ENCODE measurements at regions not wholly inside any gene's neighbourhood (a gene's known extent, or its start where the extent isn't known, plus 50 kb on each side); places are given as distances from the start of the nearest gene placed in this dataset.

DNA sequence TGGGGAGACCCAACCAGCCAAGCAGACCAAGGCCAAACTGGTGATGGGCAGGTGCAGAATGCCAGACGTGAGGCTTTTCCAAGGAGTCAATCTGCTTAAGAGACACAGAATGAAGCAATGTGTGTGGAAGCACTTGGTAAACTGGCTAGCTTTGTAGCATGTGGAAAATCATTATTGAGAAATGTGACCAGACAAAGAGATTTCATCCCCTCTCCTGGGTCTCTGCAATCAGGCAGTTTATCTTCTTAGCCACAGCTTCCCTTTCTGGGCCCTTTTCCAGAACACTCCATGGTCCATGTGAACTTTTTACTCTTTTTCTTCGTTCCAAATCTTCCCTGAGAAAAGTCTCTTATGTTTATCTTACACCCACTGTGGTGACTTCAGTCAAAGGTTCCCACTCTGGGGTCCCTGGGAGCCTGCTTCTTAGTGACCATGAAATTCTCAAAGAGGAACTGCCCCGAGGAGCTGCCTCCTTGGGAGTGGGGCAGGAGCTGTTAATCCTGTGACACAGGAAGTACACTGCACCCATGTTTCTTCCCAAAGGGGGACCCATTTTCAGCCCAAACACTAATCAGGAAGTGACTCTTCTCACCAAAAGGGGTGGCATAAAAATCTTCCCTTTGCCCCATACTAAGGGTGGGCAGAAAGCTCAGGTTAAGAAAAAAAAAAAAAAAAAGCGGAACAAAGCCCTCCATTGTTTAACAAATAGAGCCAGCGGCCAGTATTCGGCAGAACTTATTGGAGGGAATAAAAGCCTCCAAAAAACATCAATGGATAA, 346.2 kb upstream of the ASIC2 start:
- TF ChIP-seq, protein P1, sequence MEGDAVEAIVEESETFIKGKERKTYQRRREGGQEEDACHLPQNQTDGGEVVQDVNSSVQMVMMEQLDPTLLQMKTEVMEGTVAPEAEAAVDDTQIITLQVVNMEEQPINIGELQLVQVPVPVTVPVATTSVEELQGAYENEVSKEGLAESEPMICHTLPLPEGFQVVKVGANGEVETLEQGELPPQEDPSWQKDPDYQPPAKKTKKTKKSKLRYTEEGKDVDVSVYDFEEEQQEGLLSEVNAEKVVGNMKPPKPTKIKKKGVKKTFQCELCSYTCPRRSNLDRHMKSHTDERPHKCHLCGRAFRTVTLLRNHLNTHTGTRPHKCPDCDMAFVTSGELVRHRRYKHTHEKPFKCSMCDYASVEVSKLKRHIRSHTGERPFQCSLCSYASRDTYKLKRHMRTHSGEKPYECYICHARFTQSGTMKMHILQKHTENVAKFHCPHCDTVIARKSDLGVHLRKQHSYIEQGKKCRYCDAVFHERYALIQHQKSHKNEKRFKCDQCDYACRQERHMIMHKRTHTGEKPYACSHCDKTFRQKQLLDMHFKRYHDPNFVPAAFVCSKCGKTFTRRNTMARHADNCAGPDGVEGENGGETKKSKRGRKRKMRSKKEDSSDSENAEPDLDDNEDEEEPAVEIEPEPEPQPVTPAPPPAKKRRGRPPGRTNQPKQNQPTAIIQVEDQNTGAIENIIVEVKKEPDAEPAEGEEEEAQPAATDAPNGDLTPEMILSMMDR (IDR thresholded peaks at IDR 0.05) = no peak
- no peak for TF ChIP-seq POLR2A (IDR thresholded peaks at IDR 0.05)
